Osteoblast (primary cell): ENCODE measurements at regions not wholly inside any gene's neighbourhood (a gene's known extent, or its start where the extent isn't known, plus 50 kb on each side); places are given as distances from the start of the nearest gene placed in this dataset.

ENCODE experiments used
- DNase-seq: peaks from one replicate; pipeline ENCODE4 v3.0.0; 2011; ENCODE audit warnings: low spot score, mixed read lengths; ENCODE audit not compliant: insufficient read length; ENCODE audit errors: missing footprints
- H2AFZ ChIP-seq: 2 replicates; pipeline ENCODE4 v1.6.0; 2011; ENCODE audit warnings: mild to moderate bottlenecking, low read length
- H3K27ac ChIP-seq: 2 replicates; pipeline ENCODE4 v1.5.1; 2011; ENCODE audit warnings: mild to moderate bottlenecking, low read depth, low read length, moderate library complexity
- H3K27me3 ChIP-seq: 2 replicates; pipeline ENCODE4 v1.6.0; 2012; ENCODE audit warnings: mild to moderate bottlenecking, control low read depth, inconsistent platforms, low read length, moderate library complexity; ENCODE audit not compliant: insufficient read depth
- H3K36me3 ChIP-seq: 2 replicates; pipeline ENCODE4 v1.5.1; 2011; ENCODE audit warnings: mild to moderate bottlenecking, low read length, control low read depth, moderate library complexity; ENCODE audit not compliant: insufficient read depth
- H3K4me1 ChIP-seq: 2 replicates; pipeline ENCODE4 v1.5.1; 2011; ENCODE audit warnings: mild to moderate bottlenecking, low read length, control low read depth, moderate library complexity; ENCODE audit not compliant: insufficient read depth
- H3K4me2 ChIP-seq: 2 replicates; pipeline ENCODE4 v1.6.0; 2011; ENCODE audit warnings: mild to moderate bottlenecking, low read length; ENCODE audit not compliant: insufficient read depth
- H3K4me3 ChIP-seq: fragments of 200-600 bp; sonication (generic); 3 replicates; pipeline ENCODE4 v1.5.1; 2012; ENCODE audit warnings: mild to moderate bottlenecking, low read length, inconsistent platforms; ENCODE audit not compliant: insufficient read depth
- H3K79me2 ChIP-seq: 2 replicates; pipeline ENCODE4 v1.6.0; 2012; ENCODE audit warnings: mild to moderate bottlenecking, low read length, control low read depth, inconsistent platforms; ENCODE audit not compliant: insufficient read depth
- H3K9me3 ChIP-seq: 2 replicates; pipeline ENCODE4 v1.5.1; 2011; ENCODE audit warnings: low read depth, low read length, control low read depth
- H4K20me1 ChIP-seq: 2 replicates; pipeline ENCODE4 v1.6.0; 2012; ENCODE audit warnings: mild to moderate bottlenecking, low read length, control low read depth; ENCODE audit not compliant: insufficient read depth
- CTCF ChIP-seq: IDR thresholded peaks from 2 replicates; pipeline ENCODE4 v1.5.1; 2011; ENCODE audit warnings: mild to moderate bottlenecking, low read depth, low read length, moderate library complexity; ENCODE audit errors: extremely low read depth

- H3K79me2 ChIP-seq, result no peaks in the 10 kb centered on the region
- peaks cover 6% of the 10 kb centered on the region for H3K4me1 ChIP-seq
- no peaks in the 10 kb centered on the region for H3K27me3 ChIP-seq
- TF ChIP-seq CTCF, result no peak
- no peak overlapping the region for H2AFZ ChIP-seq
- H3K36me3 ChIP-seq, result no peaks in the 10 kb centered on the region
- H3K4me3 ChIP-seq, result no peak overlapping the region
- no peak overlapping the region for H3K27ac ChIP-seq
- H3K9me3 ChIP-seq, result no peaks in the 10 kb centered on the region
- no peaks in the 10 kb centered on the region for H4K20me1 ChIP-seq
- DNase-seq, result no peak
- H3K4me2 ChIP-seq, result no peak overlapping the region
These were observed 143.9 kb upstream of the ZNF366 start for GRCh38 chr5:72651109-72651508.

GRCh38 chr5:72649449-72649848, 142.2 kb upstream of the ZNF366 start:
- H3K36me3 ChIP-seq, result no peaks in the 10 kb centered on the region
- peak overlapping the region; percentile 4 for H3K4me2 ChIP-seq
- peak; percentile 76 for DNase-seq

GRCh38 chr5:72648480-72648879, 141.3 kb upstream of the ZNF366 start:
- no peak for TF ChIP-seq CTCF
- DNase-seq, result no peak
- peaks cover 6% of the 10 kb centered on the region for H3K4me1 ChIP-seq
- no peak overlapping the region for H3K27ac ChIP-seq
- H3K79me2 ChIP-seq, result no peaks in the 10 kb centered on the region
- no peaks in the 10 kb centered on the region for H3K9me3 ChIP-seq
- H3K27me3 ChIP-seq, result no peaks in the 10 kb centered on the region
- no peaks in the 10 kb centered on the region for H4K20me1 ChIP-seq
- no peak overlapping the region for H3K4me3 ChIP-seq
- no peak overlapping the region for H2AFZ ChIP-seq
- no peaks in the 10 kb centered on the region for H3K36me3 ChIP-seq
- H3K4me2 ChIP-seq, result no peak overlapping the region

More at GRCh38 chr5:72649449-72649848, 142.2 kb upstream of the ZNF366 start:
- Histone ChIP-seq H3K27ac (no peak overlapping the region), H4K20me1 (no peaks in the 10 kb centered on the region), H3K27me3 (no peaks in the 10 kb centered on the region), H3K4me1 (peaks cover 6% of the 10 kb centered on the region), H2AFZ (peak overlapping the region; percentile 32), H3K9me3 (no peaks in the 10 kb centered on the region), H3K4me3 (no peak overlapping the region), H3K79me2 (no peaks in the 10 kb centered on the region)
- no peak for TF ChIP-seq CTCF

- TF ChIP-seq CTCF, result no peak
- no peaks in the 10 kb centered on the region for H3K9me3 ChIP-seq
- H3K36me3 ChIP-seq, result no peaks in the 10 kb centered on the region
- no peaks in the 10 kb centered on the region for H4K20me1 ChIP-seq
- H3K4me3 ChIP-seq, result no peak overlapping the region
- no peak overlapping the region for H2AFZ ChIP-seq
- peaks cover 6% of the 10 kb centered on the region for H3K4me1 ChIP-seq
- no peaks in the 10 kb centered on the region for H3K79me2 ChIP-seq
- H3K4me2 ChIP-seq, result no peak overlapping the region
- H3K27me3 ChIP-seq, result no peaks in the 10 kb centered on the region
- DNase-seq, result no peak
- H3K27ac ChIP-seq, result no peak overlapping the region
These were observed 140.6 kb upstream of the ZNF366 start for GRCh38 chr5:72647806-72648205.
